WERI-Rb-1 (cell line): ENCODE measurements at regions not wholly inside any gene's neighbourhood (a gene's known extent, or its start where the extent isn't known, plus 50 kb on each side); places are given as distances from the start of the nearest gene placed in this dataset.

Experiments
- DNase-seq: peaks from one replicate; pipeline ENCODE4 v3.0.0-alpha.2; 2020
- H3K27ac ChIP-seq: fragments of 250-450 bp; sonication (Bioruptor Pico); 2 replicates; pipeline ENCODE4 v1.5.1; 2020; ENCODE audit warnings: mild to moderate bottlenecking, moderate library complexity
- H3K27me3 ChIP-seq: fragments of 250-450 bp; sonication (Bioruptor Pico); 2 replicates; pipeline ENCODE4 v1.5.1; 2021; ENCODE audit warnings: mild to moderate bottlenecking, low read depth, moderate library complexity; ENCODE audit not compliant: insufficient read depth, severe bottlenecking
- H3K36me3 ChIP-seq: fragments of 250-450 bp; sonication (Bioruptor Pico); 2 replicates; pipeline ENCODE4 v1.5.1; 2020; ENCODE audit warnings: mild to moderate bottlenecking, moderate library complexity
- H3K4me3 ChIP-seq: 2 replicates; pipeline ENCODE4 v1.5.1; 2011; ENCODE audit warnings: low read depth, mild to moderate bottlenecking, control low read depth, low read length
- H3K9me3 ChIP-seq: fragments of 250-450 bp; sonication (Bioruptor Pico); 2 replicates; pipeline ENCODE4 v1.5.1; 2021; ENCODE audit warnings: mild to moderate bottlenecking, moderate library complexity; ENCODE audit not compliant: severe bottlenecking
- CTCF ChIP-seq: IDR thresholded peaks from 2 replicates; pipeline ENCODE4 v1.5.1; 2011; ENCODE audit warnings: low read depth, mild to moderate bottlenecking, control low read depth, inconsistent platforms, low read length

- no peak for TF ChIP-seq CTCF
- DNase-seq = no peak
- no peak overlapping the region for H3K27ac ChIP-seq
- no peak overlapping the region for H3K4me3 ChIP-seq
- H3K36me3 ChIP-seq = no peaks in the 10 kb centered on the region
- no peaks in the 10 kb centered on the region for H3K9me3 ChIP-seq
- H3K27me3 ChIP-seq = peaks cover 31% of the 10 kb centered on the region
Measured at GRCh38 chr12:4215229-4216186, 58.1 kb upstream of the CCND2 start.

DNA sequence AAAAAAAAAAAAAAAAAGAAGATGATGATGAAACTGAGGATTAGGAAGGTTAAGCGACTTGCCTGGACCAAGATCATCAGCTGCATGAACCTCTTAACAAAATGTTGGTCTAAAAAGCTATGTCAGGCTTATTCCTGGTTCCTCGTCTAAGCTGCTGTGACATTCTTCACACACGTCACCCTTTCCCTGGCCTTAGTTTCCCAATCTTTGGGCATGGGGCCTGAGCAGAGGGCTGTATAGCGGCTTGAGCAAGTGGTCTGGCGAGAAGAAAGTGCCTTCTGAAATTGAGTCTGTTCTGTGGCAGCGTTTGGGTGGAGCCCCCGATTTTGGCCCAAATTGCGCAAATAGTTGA, 58.7 kb upstream of the CCND2 start:
- Histone ChIP-seq H3K27ac (no peak overlapping the region), H3K36me3 (no peaks in the 10 kb centered on the region), H3K4me3 (no peak overlapping the region), H3K27me3 (peaks cover 37% of the 10 kb centered on the region), H3K9me3 (no peaks in the 10 kb centered on the region)
- DNase-seq = no peak
- no peak for TF ChIP-seq CTCF

DNA sequence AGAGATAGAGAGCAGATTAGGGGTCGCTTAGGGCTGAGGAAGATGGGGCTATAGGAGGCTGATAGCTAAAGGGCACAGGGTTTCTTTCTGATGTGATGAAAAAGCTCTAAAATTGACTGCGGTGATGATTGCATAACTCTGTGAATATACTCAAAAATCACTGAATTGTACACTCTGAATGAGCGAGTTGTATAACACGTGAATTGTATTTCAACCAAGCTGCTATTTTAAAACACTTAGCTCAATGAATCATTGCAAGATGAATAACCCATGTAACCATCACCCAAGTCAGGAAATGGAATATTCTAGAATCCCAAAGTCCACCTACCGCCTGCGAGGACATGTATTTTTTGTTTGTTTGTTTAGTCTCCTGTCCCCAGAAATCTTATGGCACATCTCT, 60.1 kb upstream of the CCND2 start:
- H3K27me3 ChIP-seq = peaks cover 47% of the 10 kb centered on the region
- no peak for TF ChIP-seq CTCF
- DNase-seq = no peak

GRCh38 chr12:4212845-4213244, 60.7 kb upstream of the CCND2 start:
- Histone ChIP-seq H3K27me3 (peaks cover 49% of the 10 kb centered on the region), H3K27ac (no peak overlapping the region), H3K36me3 (no peaks in the 10 kb centered on the region), H3K4me3 (no peak overlapping the region), H3K9me3 (no peaks in the 10 kb centered on the region)
- DNase-seq = no peak
- no peak for TF ChIP-seq CTCF

More for the DNA sequence above, 60.1 kb upstream of the CCND2 start:
- H3K36me3 ChIP-seq = no peaks in the 10 kb centered on the region
- no peak overlapping the region for H3K4me3 ChIP-seq
- no peak overlapping the region for H3K27ac ChIP-seq
- no peaks in the 10 kb centered on the region for H3K9me3 ChIP-seq

GRCh38 chr12:4211372-4211771, 62.2 kb upstream of the CCND2 start:
- H3K36me3 ChIP-seq = no peaks in the 10 kb centered on the region
- no peak overlapping the region for H3K27ac ChIP-seq
- no peak overlapping the region for H3K4me3 ChIP-seq
- no peaks in the 10 kb centered on the region for H3K9me3 ChIP-seq
- no peak for TF ChIP-seq CTCF
- peaks cover 39% of the 10 kb centered on the region for H3K27me3 ChIP-seq
- DNase-seq = no peak
